ENCODE measurements at regions not wholly inside any gene's neighbourhood (a gene's known extent, or its start where the extent isn't known, plus 50 kb on each side); places are given as distances from the start of the nearest gene placed in this dataset.

- Histone ChIP-seq H3K27ac (ENCODE audit: low read length) (peak overlapping the region; percentile 15; the same call in 1 of the 2 replicates), H3K36me3 (replicated peaks; ENCODE audit: insufficient read depth, low read length) (no peaks in the 10 kb centered on the region), H3K79me2 (ENCODE audit: low read length) (no peaks in the 10 kb centered on the region), H3K9me3 (replicated peaks; ENCODE audit: insufficient read depth, low read length) (no peaks in the 10 kb centered on the region), H3K9ac (ENCODE audit: low read length) (no peak overlapping the region), H3K4me3 (ENCODE audit: low read length) (peak overlapping the region; percentile 27), H4K20me1 (ENCODE audit: insufficient read depth, low read length) (no peaks in the 10 kb centered on the region), H3F3A (ENCODE audit: insufficient read depth, low read length) (peaks cover 16% of the 10 kb centered on the region), H2AFZ (ENCODE audit: low read length) (no peak overlapping the region), H3K4me1 (ENCODE audit: low read length) (peaks cover 18% of the 10 kb centered on the region), H3K4me2 (ENCODE audit: low read depth, low read length) (peak overlapping the region; percentile 44), H3K27me3 (replicated peaks; ENCODE audit: insufficient read depth, low read length) (peaks cover 21% of the 10 kb centered on the region), H3K9me2 (replicated peaks; ENCODE audit: insufficient read depth, low read length) (no peaks in the 10 kb centered on the region)
- peak; percentile 55 for DNase-seq
- TF ChIP-seq CTCF (IDR thresholded peaks at IDR 0.05; ENCODE audit: low read length), result no peak
- TF ChIP-seq EZH2phosphoT487 (IDR thresholded peaks at IDR 0.05; ENCODE audit: low read length), result 0 out of 2 replicates have a peak, but pooled peaks have one; percentile 40
These were observed 62.5 kb upstream of the TOMM7 start for GRCh38 chr7:22884911-22885788.

DNA sequence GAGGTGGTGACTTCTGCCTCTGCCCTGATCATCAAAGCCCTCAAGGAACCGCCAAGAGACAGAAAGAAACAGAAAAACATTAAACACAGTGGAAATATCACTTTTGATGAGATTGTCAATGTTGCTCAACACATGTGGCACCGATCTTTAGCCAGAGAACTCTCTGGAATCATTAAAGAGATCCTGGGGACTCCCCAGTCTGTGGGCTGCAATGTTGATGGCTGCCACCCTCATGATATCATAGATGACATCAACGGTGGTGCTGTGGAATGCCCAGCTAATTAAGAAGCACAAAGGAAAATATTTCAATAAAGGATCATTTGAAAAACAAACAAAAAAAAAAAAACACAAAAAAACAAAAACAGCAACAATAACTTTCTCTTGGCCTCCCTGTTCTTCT lies 59.5 kb upstream of the TOMM7 start:
- Histone ChIP-seq H3K4me3 (ENCODE audit: low read length) (no peak overlapping the region), H3K27ac (ENCODE audit: low read length) (no peak overlapping the region), H3K27me3 (replicated peaks; ENCODE audit: insufficient read depth, low read length) (peaks cover 21% of the 10 kb centered on the region), H3F3A (ENCODE audit: insufficient read depth, low read length) (peaks cover 16% of the 10 kb centered on the region), H3K4me2 (ENCODE audit: low read depth, low read length) (no peak overlapping the region), H3K36me3 (replicated peaks; ENCODE audit: insufficient read depth, low read length) (no peaks in the 10 kb centered on the region), H4K20me1 (ENCODE audit: insufficient read depth, low read length) (no peaks in the 10 kb centered on the region), H3K4me1 (ENCODE audit: low read length) (peaks cover 18% of the 10 kb centered on the region), H2AFZ (ENCODE audit: low read length) (no peak overlapping the region), H3K9me2 (replicated peaks; ENCODE audit: insufficient read depth, low read length) (no peaks in the 10 kb centered on the region), H3K9me3 (replicated peaks; ENCODE audit: insufficient read depth, low read length) (no peaks in the 10 kb centered on the region), H3K79me2 (ENCODE audit: low read length) (no peaks in the 10 kb centered on the region), H3K9ac (ENCODE audit: low read length) (no peak overlapping the region)
- TF ChIP-seq EZH2 (optimal IDR thresholded peaks at IDR 0.05; ENCODE audit: low read depth, low read length) (no peak), CTCF (IDR thresholded peaks at IDR 0.05; ENCODE audit: low read length) (no peak), EZH2phosphoT487 (IDR thresholded peaks at IDR 0.05; ENCODE audit: low read length) (no peak)
- DNase-seq, result no peak

- no peaks in the 10 kb centered on the region for H3K36me3 ChIP-seq (replicated peaks; ENCODE audit: insufficient read depth, low read length)
- no peaks in the 10 kb centered on the region for H4K20me1 ChIP-seq (ENCODE audit: insufficient read depth, low read length)
- H3K9me2 ChIP-seq (replicated peaks; ENCODE audit: insufficient read depth, low read length), result no peaks in the 10 kb centered on the region
- H3K4me2 ChIP-seq (ENCODE audit: low read depth, low read length), result no peak overlapping the region
- TF ChIP-seq EZH2 (optimal IDR thresholded peaks at IDR 0.05; ENCODE audit: low read depth, low read length) (no peak), EZH2phosphoT487 (IDR thresholded peaks at IDR 0.05; ENCODE audit: low read length) (no peak), CTCF (IDR thresholded peaks at IDR 0.05; ENCODE audit: low read length) (no peak)
- peaks cover 4% of the 10 kb centered on the region for H3K4me1 ChIP-seq (ENCODE audit: low read length)
- no peak overlapping the region for H3K27ac ChIP-seq (ENCODE audit: low read length)
- no peak overlapping the region for H3K4me3 ChIP-seq (ENCODE audit: low read length)
- no peaks in the 10 kb centered on the region for H3K79me2 ChIP-seq (ENCODE audit: low read length)
- peaks cover 21% of the 10 kb centered on the region for H3K27me3 ChIP-seq (replicated peaks; ENCODE audit: insufficient read depth, low read length)
- DNase-seq, result no peak
- peaks cover 3% of the 10 kb centered on the region; the same call in 1 of the 2 replicates for H3F3A ChIP-seq (ENCODE audit: insufficient read depth, low read length)
- no peak overlapping the region for H3K9ac ChIP-seq (ENCODE audit: low read length)
- H3K9me3 ChIP-seq (replicated peaks; ENCODE audit: insufficient read depth, low read length), result no peaks in the 10 kb centered on the region
- H2AFZ ChIP-seq (ENCODE audit: low read length), result no peak overlapping the region
These were observed 57.2 kb upstream of the TOMM7 start for GRCh38 chr7:22879709-22880306.
